ENCODE measurements at regions not wholly inside any gene's neighbourhood (a gene's known extent, or its start where the extent isn't known, plus 50 kb on each side); places are given as distances from the start of the nearest gene placed in this dataset.

GRCh38 chr4:57989430-57989829 is 879.2 kb upstream of the IGFBP7 start:
- CTCF ChIA-PET, result no interaction called here
- H2AFZ ChIP-seq (ENCODE audit: control insufficient read depth, low read depth, low read length), result no peak overlapping the region
- no peak overlapping the region for H3K27ac ChIP-seq (ENCODE audit: control insufficient read depth, insufficient read depth)
- in situ Hi-C loops (cut with MboI) (no loop called here), intact Hi-C loops (cut with micrococcal nuclease; ENCODE audit: unreplicated experiment) (no loop called here)
- BruUV-seq (replicated peaks), result no TSS peak
- ATAC-seq, result no peak
- no peak overlapping the region for H3K4me3 ChIP-seq
- no peaks in the 10 kb centered on the region for H3K36me3 ChIP-seq (ENCODE audit: control insufficient read depth in 2 of 2, insufficient read depth in 2 of 2, low read length in 1 of 2)
- SMC1A ChIA-PET (ENCODE audit: uncharacterized antibody, unreplicated experiment), result interaction anchor here (1.2 kb wide), 1 partner anchor 10 kb away, joined by 3 read pairs; no protein-coding TSS in a partner anchor
- FAIRE-seq, result no peak
- H3K79me2 ChIP-seq (ENCODE audit: control insufficient read depth, insufficient read depth, low read length), result no peaks in the 10 kb centered on the region
- H4K20me1 ChIP-seq (ENCODE audit: control insufficient read depth, insufficient read depth), result no peaks in the 10 kb centered on the region
- H3K9me3 ChIP-seq (replicated peaks; ENCODE audit: control insufficient read depth, insufficient read depth, low read length), result no peaks in the 10 kb centered on the region
- POLR2A ChIA-PET, result interaction anchor here (0.5 to 0.6 kb wide), 2 partner anchors 503 to 1182 kb away, joined by 4 to 5 read pairs; no protein-coding TSS in a partner anchor
- H3K27me3 ChIP-seq (replicated peaks in 1 of 2; ENCODE audit: control insufficient read depth in 2 of 2, insufficient read depth in 2 of 2, low read length in 1 of 2), result no peaks in the 10 kb centered on the region
- TF ChIP-seq RFX5 (IDR thresholded peaks at IDR 0.05; ENCODE audit: low read depth, low read length) (no peak), ESRRA (IDR thresholded peaks at IDR 0.05; ENCODE audit: low read length) (no peak), CBFB (IDR thresholded peaks at IDR 0.05; ENCODE audit: low read depth) (no peak), ZBED1 (IDR thresholded peaks at IDR 0.05; ENCODE audit: borderline replicate concordance) (no peak), CEBPB (IDR thresholded peaks at IDR 0.05; ENCODE audit: borderline replicate concordance in 1 of 2, low read depth in 2 of 2, low read length in 2 of 2) (no peak), BRCA1 (IDR thresholded peaks at IDR 0.05; ENCODE audit: low read depth, low read length) (no peak), SIX5 (IDR thresholded peaks at IDR 0.05; ENCODE audit: low read depth, low read length, severe bottlenecking) (no peak), PKNOX1 (IDR thresholded peaks at IDR 0.05) (no peak), CUX1 (IDR thresholded peaks at IDR 0.05; ENCODE audit: insufficient replicate concordance, low read depth, low read length) (no peak)
- TF ChIP-seq, protein P1, sequence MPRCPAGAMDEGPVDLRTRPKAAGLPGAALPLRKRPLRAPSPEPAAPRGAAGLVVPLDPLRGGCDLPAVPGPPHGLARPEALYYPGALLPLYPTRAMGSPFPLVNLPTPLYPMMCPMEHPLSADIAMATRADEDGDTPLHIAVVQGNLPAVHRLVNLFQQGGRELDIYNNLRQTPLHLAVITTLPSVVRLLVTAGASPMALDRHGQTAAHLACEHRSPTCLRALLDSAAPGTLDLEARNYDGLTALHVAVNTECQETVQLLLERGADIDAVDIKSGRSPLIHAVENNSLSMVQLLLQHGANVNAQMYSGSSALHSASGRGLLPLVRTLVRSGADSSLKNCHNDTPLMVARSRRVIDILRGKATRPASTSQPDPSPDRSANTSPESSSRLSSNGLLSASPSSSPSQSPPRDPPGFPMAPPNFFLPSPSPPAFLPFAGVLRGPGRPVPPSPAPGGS (IDR thresholded peaks at IDR 0.05; ENCODE audit: borderline replicate concordance, insufficient read depth, low read depth, low read length, poor library complexity, severe bottlenecking), result no peak
- DNase-seq (ENCODE audit: low read depth, low spot score), result no peak
- no peak overlapping the region for H3K9ac ChIP-seq (ENCODE audit: control insufficient read depth, insufficient read depth, low read length)
- no peak overlapping the region for H3K4me2 ChIP-seq (ENCODE audit: control insufficient read depth, insufficient read depth)
- no peaks in the 10 kb centered on the region for H3K4me1 ChIP-seq (ENCODE audit: control insufficient read depth, insufficient read depth, low read length)
- RAD21 ChIA-PET (ENCODE audit: unreplicated experiment), result no interaction called here
- WGBS (ENCODE audit: insufficient coverage, insufficient replicate concordance, low lambda C conversion rate, missing lambda C conversion rate), result 25% methylated on average over 6 of the region's 6 CpGs

All from GM12878 (cell line).